SK-N-SH (cell line): ENCODE measurements at regions not wholly inside any gene's neighbourhood (a gene's known extent, or its start where the extent isn't known, plus 50 kb on each side); places are given as distances from the start of the nearest gene placed in this dataset.

Experiments used
- CTCF ChIA-PET: fragments of 300-600, 350-600 bp; formaldehyde crosslinking; extraction: SDS; loops from one replicate; lab custom pipeline; 2021; lab: Yijun Ruan, JAX
- POLR2A ChIA-PET: fragments of 350-600 bp; sonication (Branson Sonifier 250); formaldehyde crosslinking; extraction: SDS; loops from one replicate; lab custom pipeline; 2020; ENCODE audit warnings: antibody characterized with exemption, inconsistent platforms; lab: Yijun Ruan, JAX
- DNase-seq: peaks from one replicate; pipeline ENCODE4 v3.0.0; 2012
- H2AFZ ChIP-seq: fragments of 200-600 bp; sonication (generic); 2 replicates; pipeline ENCODE4 v1.8.1; 2016; ENCODE audit warnings: antibody characterized with exemption, mild to moderate bottlenecking, low read depth
- H3F3A ChIP-seq: fragments of 200-600 bp; sonication (generic); replicated peaks from 2 replicates; pipeline ENCODE3; 2016; ENCODE audit warnings: antibody characterized with exemption, mild to moderate bottlenecking; ENCODE audit not compliant: insufficient read depth
- H3K27ac ChIP-seq, 2 experiments: fragments of 200-500 bp in 1 of 2; fragments of 200-600 bp in 1 of 2; sonication (Bioruptor generic) in 1 of 2; sonication (generic), shearing (Covaris generic) in 1 of 2; 2 replicates each; pipeline versions ENCODE4 v1.5.1 to v1.6.1; 2014 to 2016; ENCODE audit warnings: low read depth in 2 of 2, inconsistent platforms in 1 of 2, low read length in 1 of 2, mild to moderate bottlenecking in 1 of 2, mixed read lengths in 1 of 2
- H3K27me3 ChIP-seq: fragments of 200-600 bp; sonication (generic), shearing (Covaris generic); 2 replicates; pipeline ENCODE4 v1.6.1; 2016; ENCODE audit warnings: mixed run types; ENCODE audit not compliant: insufficient read depth
- H3K36me3 ChIP-seq, 2 experiments: fragments of 200-500 bp in 1 of 2; fragments of 200-600 bp in 1 of 2; sonication (Bioruptor generic) in 1 of 2; sonication (generic) in 1 of 2; replicated peaks in 1 of 2; 2 replicates each; pipeline versions ENCODE3 to v1.5.1; 2014 to 2016; ENCODE audit warnings: low read length in 1 of 2, mild to moderate bottlenecking in 1 of 2; ENCODE audit not compliant: insufficient read depth in 2 of 2, control insufficient read depth in 1 of 2
- H3K4me1 ChIP-seq, 2 experiments: fragments of 200-500 bp in 1 of 2; fragments of 200-600 bp in 1 of 2; sonication (Bioruptor generic) in 1 of 2; sonication (generic), shearing (Covaris generic) in 1 of 2; 2 replicates each; pipeline versions ENCODE4 v1.5.1 to v1.6.1; 2014 to 2016; ENCODE audit warnings: low read depth in 1 of 2, low read length in 1 of 2, mixed run types in 1 of 2; ENCODE audit not compliant: insufficient read depth in 2 of 2, control insufficient read depth in 1 of 2
- H3K4me2 ChIP-seq: fragments of 200-600 bp; sonication (generic), shearing (Covaris generic); 2 replicates; pipeline ENCODE4 v1.6.1; 2017; ENCODE audit warnings: mixed run types
- H3K4me3 ChIP-seq, 2 experiments: fragments of 200-500 bp in 1 of 2; fragments of 200-600 bp in 1 of 2; sonication (Bioruptor generic) in 1 of 2; sonication (generic), shearing (Covaris generic) in 1 of 2; 2 replicates each; pipeline versions ENCODE4 v1.5.1 to v1.8.1; 2014 to 2016; ENCODE audit warnings: low read depth in 2 of 2, inconsistent platforms in 1 of 2, low read length in 1 of 2, mild to moderate bottlenecking in 1 of 2, mixed read lengths in 1 of 2, moderate library complexity in 1 of 2
- H3K79me2 ChIP-seq: fragments of 200-600 bp; sonication (generic); 2 replicates; pipeline ENCODE4 v1.8.1; 2017; ENCODE audit warnings: mild to moderate bottlenecking; ENCODE audit not compliant: insufficient read depth
- H3K9ac ChIP-seq: fragments of 200-600 bp; sonication (generic); 2 replicates; pipeline ENCODE4 v1.6.1; 2017; ENCODE audit warnings: mixed run types
- H3K9me2 ChIP-seq: fragments of 200-600 bp; sonication (generic); 2 replicates; pipeline ENCODE4 v1.6.1; 2017; ENCODE audit warnings: mixed run types
- H3K9me3 ChIP-seq: fragments of 200-600 bp; sonication (generic); 2 replicates; pipeline ENCODE4 v1.6.1; 2017; ENCODE audit warnings: mixed run types, mild to moderate bottlenecking, moderate library complexity
- H4K20me1 ChIP-seq: fragments of 200-600 bp; sonication (generic); 2 replicates; pipeline ENCODE4 v1.6.1; 2017; ENCODE audit warnings: mild to moderate bottlenecking, mixed run types; ENCODE audit not compliant: insufficient read depth
- CHD2 ChIP-seq: fragments of 150-350 bp; IDR thresholded peaks from 2 replicates; pipeline ENCODE4 v1.6.1; 2018; ENCODE audit warnings: low read length; ENCODE audit not compliant: partially characterized antibody
- EP300 ChIP-seq, 2 experiments: IDR thresholded peaks; 2 replicates each; pipeline versions ENCODE4 v1.4.0 to v1.6.1; 2012; ENCODE audit warnings: borderline replicate concordance in 1 of 2, low read depth in 1 of 2, low read length in 1 of 2
- FOXM1 ChIP-seq: IDR thresholded peaks from 2 replicates; pipeline ENCODE4 v1.4.0; 2012; ENCODE audit warnings: low read depth, mild to moderate bottlenecking
- GABPA ChIP-seq: IDR thresholded peaks from 2 replicates; pipeline ENCODE4 v1.4.0; 2012; ENCODE audit warnings: low read depth, mild to moderate bottlenecking
- GATA2 ChIP-seq: sonication (generic); formaldehyde crosslinking; IDR thresholded peaks from 2 replicates; pipeline ENCODE4 v1.5.0; 2020; ENCODE audit warnings: mild to moderate bottlenecking, missing genetic modification reagents
- MEF2A ChIP-seq: IDR thresholded peaks from 2 replicates; pipeline ENCODE4 v1.4.0; 2012; ENCODE audit warnings: low read depth, borderline replicate concordance
- NFIC ChIP-seq: IDR thresholded peaks from 2 replicates; pipeline ENCODE4 v1.4.0; 2012; ENCODE audit warnings: borderline replicate concordance
- NRF1 ChIP-seq: IDR thresholded peaks from 2 replicates; pipeline ENCODE4 v1.6.1; 2012; ENCODE audit warnings: low read depth, mild to moderate bottlenecking, low read length
- PBX3 ChIP-seq: IDR thresholded peaks from 2 replicates; pipeline ENCODE4; 2012
- POLR2AphosphoS5 ChIP-seq: IDR thresholded peaks from 2 replicates; pipeline ENCODE4 v1.6.1; 2012; ENCODE audit warnings: low read depth, low read length
- RAD21 ChIP-seq: IDR thresholded peaks from 2 replicates; pipeline ENCODE4 v1.6.1; 2012; ENCODE audit warnings: mild to moderate bottlenecking, low read length
- RCOR1 ChIP-seq: fragments of 150-350 bp; IDR thresholded peaks from 2 replicates; pipeline ENCODE4 v1.6.1; 2017; ENCODE audit warnings: antibody characterized with exemption, low read length
- SIN3A ChIP-seq: IDR thresholded peaks from 2 replicates; pipeline ENCODE4 v1.6.1; 2012; ENCODE audit warnings: low read depth, mild to moderate bottlenecking, low read length, moderate library complexity, borderline replicate concordance
- TAF1 ChIP-seq: IDR thresholded peaks from 2 replicates; pipeline ENCODE4 v1.6.1; 2012; ENCODE audit warnings: low read depth, mild to moderate bottlenecking, low read length, moderate library complexity, borderline replicate concordance
- USF1 ChIP-seq: IDR thresholded peaks from 2 replicates; pipeline ENCODE4 v1.4.0; 2012; ENCODE audit warnings: low read depth, borderline replicate concordance
- YY1 ChIP-seq: IDR thresholded peaks from 2 replicates; pipeline ENCODE4 v1.4.0; 2012; ENCODE audit warnings: low read depth, mild to moderate bottlenecking
- WGBS: methylation state at CpG from one replicate; pipeline ENCODE4 v1.1.6; 2017; ENCODE audit warnings: low lambda C conversion rate; 5-methylcytosine and 5-hydroxymethylcytosine counted together
- TF ChIP-seq, protein P1 (sequence below): fragments of 150-350 bp; IDR thresholded peaks from 2 replicates; pipeline ENCODE4 v1.6.1; 2017; ENCODE audit warnings: antibody characterized with exemption, low read length, low read depth, borderline replicate concordance
- TF ChIP-seq, protein P2 (sequence below): IDR thresholded peaks from 2 replicates; pipeline ENCODE4 v1.4.0; 2012; ENCODE audit warnings: low read depth
- TF ChIP-seq, protein P3 (sequence below): IDR thresholded peaks from 2 replicates; pipeline ENCODE4 v1.4.0; 2012; ENCODE audit warnings: low read depth, borderline replicate concordance
- TF ChIP-seq, protein P4 (sequence below): fragments of 150-350 bp; IDR thresholded peaks from 2 replicates; pipeline ENCODE4 v1.6.1; 2016; ENCODE audit warnings: mild to moderate bottlenecking, low read depth, low read length

DNA sequence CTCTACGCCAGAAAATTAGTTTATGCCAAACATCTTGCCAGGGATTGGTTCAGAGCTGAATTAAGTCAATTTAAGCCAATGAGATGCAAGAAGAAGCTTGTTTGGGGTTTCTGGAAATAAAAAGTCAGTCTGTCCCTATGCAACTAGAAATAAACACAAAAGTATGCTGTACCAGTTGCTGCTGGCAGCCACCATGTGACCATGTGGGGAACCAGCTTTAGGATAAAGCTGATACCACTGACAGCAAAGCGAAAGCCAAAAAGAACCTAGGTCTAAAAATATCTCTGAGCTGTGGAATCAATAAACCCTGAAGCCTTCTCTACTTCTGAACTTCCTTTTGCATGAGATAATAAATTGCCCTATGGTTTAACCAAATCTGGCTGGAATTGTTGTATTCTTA, 181.8 kb upstream of the PARD3B start:
- H3K27ac ChIP-seq: no peak overlapping the region
- H3K36me3 ChIP-seq: no peaks in the 10 kb centered on the region
- ChIA-PET CTCF (interaction anchor here (0.5 to 1.1 kb wide), 2 partner anchors 10 to 1212 kb away, joined by 3 to 4 read pairs; no protein-coding TSS in a partner anchor), POLR2A (no interaction called here)
- no peaks in the 10 kb centered on the region for H3K4me1 ChIP-seq
- H3F3A ChIP-seq: no peaks in the 10 kb centered on the region
- WGBS: 62% methylated on average over 2 of the region's 2 CpGs
- H3K9me3 ChIP-seq: no peaks in the 10 kb centered on the region
- H3K79me2 ChIP-seq: no peaks in the 10 kb centered on the region
- no peaks in the 10 kb centered on the region for H3K27me3 ChIP-seq
- H4K20me1 ChIP-seq: no peaks in the 10 kb centered on the region
- H3K9ac ChIP-seq: no peak overlapping the region
- DNase-seq: no peak
- no peak overlapping the region for H3K4me3 ChIP-seq
- H3K4me2 ChIP-seq: no peak overlapping the region
- no peak for TF ChIP-seq NRF1
- H2AFZ ChIP-seq: no peak overlapping the region
- no peaks in the 10 kb centered on the region for H3K9me2 ChIP-seq

- Histone ChIP-seq H3F3A (no peaks in the 10 kb centered on the region), H3K9ac (no peak overlapping the region), H4K20me1 (no peaks in the 10 kb centered on the region), H3K9me2 (no peaks in the 10 kb centered on the region), H3K27me3 (no peaks in the 10 kb centered on the region)
- POLR2A ChIA-PET: no interaction called here
- CTCF ChIA-PET: no interaction called here
- 88% methylated on average over 6 of the region's 6 CpGs for WGBS
- no peak for TF ChIP-seq FOXM1
- no peak for TF ChIP-seq RAD21
- no peak for TF ChIP-seq GATA2 (CRISPR knock-in tag)
- no peak for TF ChIP-seq NFIC
- TF ChIP-seq, protein P1, sequence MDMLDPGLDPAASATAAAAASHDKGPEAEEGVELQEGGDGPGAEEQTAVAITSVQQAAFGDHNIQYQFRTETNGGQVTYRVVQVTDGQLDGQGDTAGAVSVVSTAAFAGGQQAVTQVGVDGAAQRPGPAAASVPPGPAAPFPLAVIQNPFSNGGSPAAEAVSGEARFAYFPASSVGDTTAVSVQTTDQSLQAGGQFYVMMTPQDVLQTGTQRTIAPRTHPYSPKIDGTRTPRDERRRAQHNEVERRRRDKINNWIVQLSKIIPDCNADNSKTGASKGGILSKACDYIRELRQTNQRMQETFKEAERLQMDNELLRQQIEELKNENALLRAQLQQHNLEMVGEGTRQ: no peak
- TF ChIP-seq, protein P2, sequence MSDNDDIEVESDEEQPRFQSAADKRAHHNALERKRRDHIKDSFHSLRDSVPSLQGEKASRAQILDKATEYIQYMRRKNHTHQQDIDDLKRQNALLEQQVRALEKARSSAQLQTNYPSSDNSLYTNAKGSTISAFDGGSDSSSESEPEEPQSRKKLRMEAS: no peak
- no peak for TF ChIP-seq YY1
- TF ChIP-seq GABPA: no peak
- no peak for TF ChIP-seq EP300 (IDR thresholded peaks at IDR 0.05; ENCODE audit: borderline replicate concordance in 1 of 2, low read depth in 1 of 2, low read length in 1 of 2)
- TF ChIP-seq, protein P3, sequence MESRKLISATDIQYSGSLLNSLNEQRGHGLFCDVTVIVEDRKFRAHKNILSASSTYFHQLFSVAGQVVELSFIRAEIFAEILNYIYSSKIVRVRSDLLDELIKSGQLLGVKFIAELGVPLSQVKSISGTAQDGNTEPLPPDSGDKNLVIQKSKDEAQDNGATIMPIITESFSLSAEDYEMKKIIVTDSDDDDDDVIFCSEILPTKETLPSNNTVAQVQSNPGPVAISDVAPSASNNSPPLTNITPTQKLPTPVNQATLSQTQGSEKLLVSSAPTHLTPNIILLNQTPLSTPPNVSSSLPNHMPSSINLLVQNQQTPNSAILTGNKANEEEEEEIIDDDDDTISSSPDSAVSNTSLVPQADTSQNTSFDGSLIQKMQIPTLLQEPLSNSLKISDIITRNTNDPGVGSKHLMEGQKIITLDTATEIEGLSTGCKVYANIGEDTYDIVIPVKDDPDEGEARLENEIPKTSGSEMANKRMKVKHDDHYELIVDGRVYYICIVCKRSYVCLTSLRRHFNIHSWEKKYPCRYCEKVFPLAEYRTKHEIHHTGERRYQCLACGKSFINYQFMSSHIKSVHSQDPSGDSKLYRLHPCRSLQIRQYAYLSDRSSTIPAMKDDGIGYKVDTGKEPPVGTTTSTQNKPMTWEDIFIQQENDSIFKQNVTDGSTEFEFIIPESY: no peak
- TF ChIP-seq PBX3: no peak
- no peak for TF ChIP-seq USF1
- no peak for TF ChIP-seq RCOR1
- no peak for TF ChIP-seq CHD2
- TF ChIP-seq POLR2AphosphoS5: no peak
- TF ChIP-seq, protein P4, sequence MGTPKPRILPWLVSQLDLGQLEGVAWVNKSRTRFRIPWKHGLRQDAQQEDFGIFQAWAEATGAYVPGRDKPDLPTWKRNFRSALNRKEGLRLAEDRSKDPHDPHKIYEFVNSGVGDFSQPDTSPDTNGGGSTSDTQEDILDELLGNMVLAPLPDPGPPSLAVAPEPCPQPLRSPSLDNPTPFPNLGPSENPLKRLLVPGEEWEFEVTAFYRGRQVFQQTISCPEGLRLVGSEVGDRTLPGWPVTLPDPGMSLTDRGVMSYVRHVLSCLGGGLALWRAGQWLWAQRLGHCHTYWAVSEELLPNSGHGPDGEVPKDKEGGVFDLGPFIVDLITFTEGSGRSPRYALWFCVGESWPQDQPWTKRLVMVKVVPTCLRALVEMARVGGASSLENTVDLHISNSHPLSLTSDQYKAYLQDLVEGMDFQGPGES: no peak
- TF ChIP-seq TAF1: no peak
- no peak for TF ChIP-seq MEF2A
- no peak for TF ChIP-seq SIN3A
- TF ChIP-seq, all 33 proteins: peak for 0
- DNase-seq: no peak
- no peaks in the 10 kb centered on the region for H3K36me3 ChIP-seq
- H3K27ac ChIP-seq: no peak overlapping the region
- no peaks in the 10 kb centered on the region for H3K9me3 ChIP-seq
- no peak overlapping the region for H2AFZ ChIP-seq
- H3K79me2 ChIP-seq: no peaks in the 10 kb centered on the region
- no peak overlapping the region for H3K4me2 ChIP-seq
- H3K4me1 ChIP-seq: no peaks in the 10 kb centered on the region
- H3K4me3 ChIP-seq: no peak overlapping the region
Measured at GRCh38 chr2:204364860-204365535, 180.3 kb upstream of the PARD3B start.
